T-helper 9 cell (primary cell): ENCODE measurements at regions not wholly inside any gene's neighbourhood (a gene's known extent, or its start where the extent isn't known, plus 50 kb on each side); places are given as distances from the start of the nearest gene placed in this dataset.

Experiments used
- DNase-seq: peaks from one replicate; pipeline ENCODE4 v3.0.0-alpha.2; 2020

GRCh38 chr9:69955536-69956355, 87.9 kb upstream of the MAMDC2 start:
- DNase-seq, result no peak

- no peak for DNase-seq
Observed at GRCh38 chr9:69961843-69962242, 81.8 kb upstream of the MAMDC2 start.

- no peak for DNase-seq
Observed at GRCh38 chr9:69963803-69964202, 79.8 kb upstream of the MAMDC2 start.

- DNase-seq, result no peak
Observed at GRCh38 chr9:69964446-69964845, 79.2 kb upstream of the MAMDC2 start.

- no peak for DNase-seq
Observed at GRCh38 chr9:69965416-69966145, 78.1 kb upstream of the MAMDC2 start.

- DNase-seq, result no peak
Observed at GRCh38 chr9:69967344-69967743, 76.3 kb upstream of the MAMDC2 start.

- no peak for DNase-seq
Observed at GRCh38 chr9:69970001-69970533, 73.6 kb upstream of the MAMDC2 start.

GRCh38 chr9:69971643-69972449, 71.8 kb upstream of the MAMDC2 start:
- DNase-seq, result peak; percentile 15

- DNase-seq, result no peak
Observed at GRCh38 chr9:69975681-69976080, 68.0 kb upstream of the MAMDC2 start.

- DNase-seq, result no peak
Observed at GRCh38 chr9:69976152-69976551, 67.5 kb upstream of the MAMDC2 start.

- DNase-seq, result no peak
Observed at GRCh38 chr9:69980041-69980440, 63.6 kb upstream of the MAMDC2 start.

GRCh38 chr9:69980591-69980990, 63.1 kb upstream of the MAMDC2 start:
- no peak for DNase-seq

GRCh38 chr9:69981686-69982445, 61.8 kb upstream of the MAMDC2 start:
- no peak for DNase-seq

GRCh38 chr9:69984831-69985230, 58.8 kb upstream of the MAMDC2 start:
- no peak for DNase-seq

GRCh38 chr9:69985971-69986370, 57.7 kb upstream of the MAMDC2 start:
- DNase-seq, result no peak

GRCh38 chr9:69986970-69987369, 56.7 kb upstream of the MAMDC2 start:
- no peak for DNase-seq

- DNase-seq, result no peak
Observed at GRCh38 chr9:69987457-69987856, 56.2 kb upstream of the MAMDC2 start.

- DNase-seq, result no peak
Observed at GRCh38 chr9:69993110-69993509, 50.5 kb upstream of the MAMDC2 start.
